ENCODE measurements at regions not wholly inside any gene's neighbourhood (a gene's known extent, or its start where the extent isn't known, plus 50 kb on each side); places are given as distances from the start of the nearest gene placed in this dataset.

- H3K4me3 ChIP-seq (replicated peaks in 1 of 3; ENCODE audit: insufficient read depth in 1 of 3, low read depth in 1 of 3, low read length in 3 of 3): no peak overlapping the region
- peaks cover 0 to 6% of the 10 kb centered on the region in 2 experiments for H3K27me3 ChIP-seq (ENCODE audit: control insufficient read depth in 2 of 2, insufficient read depth in 2 of 2, low read length in 2 of 2)
- TF ChIP-seq CTCF (IDR thresholded peaks at IDR 0.05; ENCODE audit: extremely low read depth in 1 of 2, insufficient read depth in 1 of 2, low read depth in 1 of 2, low read length in 2 of 2) (no peak), POLR2AphosphoS5 (IDR thresholded peaks at IDR 0.05; ENCODE audit: insufficient read depth, low read depth, low read length) (no peak), JUN (IDR thresholded peaks at IDR 0.05; ENCODE audit: borderline replicate concordance, insufficient read depth, insufficient read length, low read depth) (no peak), FOS (IDR thresholded peaks at IDR 0.05; ENCODE audit: borderline replicate concordance, insufficient read depth, low read length) (no peak), MYC (IDR thresholded peaks at IDR 0.05; ENCODE audit: low read depth, low read length) (no peak), GATA2 (IDR thresholded peaks at IDR 0.05; ENCODE audit: insufficient read depth, insufficient read length, low read depth, low read length) (no peak), POLR2A (IDR thresholded peaks at IDR 0.05; ENCODE audit: low read depth, low read length) (no peak), EZH2 (IDR thresholded peaks at IDR 0.05; ENCODE audit: borderline replicate concordance, low read depth, low read length, severe bottlenecking) (no peak)
- TF ChIP-seq, protein P1, sequence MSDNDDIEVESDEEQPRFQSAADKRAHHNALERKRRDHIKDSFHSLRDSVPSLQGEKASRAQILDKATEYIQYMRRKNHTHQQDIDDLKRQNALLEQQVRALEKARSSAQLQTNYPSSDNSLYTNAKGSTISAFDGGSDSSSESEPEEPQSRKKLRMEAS (IDR thresholded peaks at IDR 0.05; ENCODE audit: insufficient read depth, insufficient read length): no peak
- FAIRE-seq (no peak), DNase-seq (ENCODE audit: low read depth, low spot score) (no peak)
- H3K36me3 ChIP-seq (ENCODE audit: control insufficient read depth in 2 of 2, extremely low read depth in 1 of 2, insufficient read depth in 2 of 2, low read length in 2 of 2): no peaks in the 10 kb centered on the region
- ChIA-PET CTCF (interaction anchor here (1.4 kb wide), 1 partner anchor 10 kb away, joined by 4 read pairs; no protein-coding TSS in a partner anchor), POLR2A (no interaction called here)
- no peaks in the 10 kb centered on the region for H3K79me2 ChIP-seq (ENCODE audit: control insufficient read depth, insufficient read depth, low read length)
- no peak overlapping the region for H3K4me2 ChIP-seq (ENCODE audit: insufficient read depth, low read length)
- H3K9me3 ChIP-seq (replicated peaks; ENCODE audit: control insufficient read depth, insufficient read depth, low read length): no peaks in the 10 kb centered on the region
- peaks cover 14% of the 10 kb centered on the region for H3K4me1 ChIP-seq (ENCODE audit: control insufficient read depth, extremely low read depth, insufficient read depth, low read length)
- H3K27ac ChIP-seq (ENCODE audit: insufficient read depth, low read depth, low read length): no peak overlapping the region
- no TSS peak for BruUV-seq (replicated peaks)
- H2AFZ ChIP-seq (ENCODE audit: low read depth, low read length): no peak overlapping the region
- H4K20me1 ChIP-seq (replicated peaks; ENCODE audit: control insufficient read depth, extremely low read depth, insufficient read depth, low read length): no peaks in the 10 kb centered on the region
- intact Hi-C loops (cut with micrococcal nuclease) (no loop called here), dilution Hi-C loops (cut with MboI; ENCODE audit: extremely low pct_ligation_motif_present, low sequenced_read_pairs) (no loop called here)
- H3K9ac ChIP-seq (replicated peaks; ENCODE audit: extremely low read depth, insufficient read depth, low read length): no peak overlapping the region
- no peaks in the 10 kb centered on the region for H3K9me1 ChIP-seq (replicated peaks; ENCODE audit: control insufficient read depth, extremely low read depth, insufficient read depth, low read length)
These were observed 126.2 kb downstream of the KLF13 start for GRCh38 chr15:31452595-31453557.

All from endothelial cell of umbilical vein (primary cell).